Cardiac fibroblast (primary cell): ENCODE measurements at regions not wholly inside any gene's neighbourhood (a gene's known extent, or its start where the extent isn't known, plus 50 kb on each side); places are given as distances from the start of the nearest gene placed in this dataset.

Experiments
- DNase-seq, 2 donors: peaks; one replicate each; pipeline versions ENCODE4 v3.0.0 to v3.0.0-alpha.2; 2010; ENCODE audit warnings: low read depth in 2 of 2
- H3K4me3 ChIP-seq, 2 donors: replicated peaks in 1 of 2; 1 replicate in 1 of 2; 2 replicates in 1 of 2; pipeline ENCODE4 v1.5.1; 2011; ENCODE audit warnings: low read depth in 2 of 2, low read length in 2 of 2, mild to moderate bottlenecking in 2 of 2, moderate library complexity in 1 of 2
- TF ChIP-seq, protein P1 (sequence below): IDR thresholded peaks from one replicate; pipeline ENCODE4 v1.5.1; 2011; ENCODE audit warnings: low read depth, mild to moderate bottlenecking, low read length, inconsistent platforms

DNA sequence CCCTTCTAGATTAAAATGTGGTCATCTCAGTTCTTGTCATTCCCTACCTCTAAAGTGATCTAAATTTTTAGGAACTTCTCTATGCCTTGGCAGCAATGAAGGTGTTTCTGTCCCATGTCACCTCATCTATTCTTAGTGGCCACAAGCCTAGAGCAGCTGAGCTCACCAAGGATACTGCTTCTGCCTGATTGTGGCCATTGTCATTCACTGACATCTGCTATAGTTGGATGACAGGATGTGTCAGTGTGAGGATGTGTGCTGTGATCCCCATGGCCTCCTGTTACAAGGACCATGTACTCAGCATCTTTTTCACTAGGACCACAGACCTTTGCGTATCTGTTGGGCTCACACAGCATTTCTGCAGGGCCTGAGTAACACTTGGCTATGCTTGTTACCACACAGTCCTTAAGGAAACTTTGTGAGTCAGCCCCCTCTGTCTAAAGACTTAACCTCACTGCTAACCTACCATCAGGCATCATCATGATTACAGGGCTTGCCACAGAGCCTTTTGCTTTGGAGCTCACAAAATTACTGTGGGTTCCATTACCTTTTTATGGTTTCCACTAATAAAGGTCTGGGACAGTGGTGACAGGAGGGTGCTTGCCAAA lies 421.0 kb downstream of the ADAM29 start:
- no peak overlapping the region for H3K4me3 ChIP-seq
- TF ChIP-seq, protein P1, sequence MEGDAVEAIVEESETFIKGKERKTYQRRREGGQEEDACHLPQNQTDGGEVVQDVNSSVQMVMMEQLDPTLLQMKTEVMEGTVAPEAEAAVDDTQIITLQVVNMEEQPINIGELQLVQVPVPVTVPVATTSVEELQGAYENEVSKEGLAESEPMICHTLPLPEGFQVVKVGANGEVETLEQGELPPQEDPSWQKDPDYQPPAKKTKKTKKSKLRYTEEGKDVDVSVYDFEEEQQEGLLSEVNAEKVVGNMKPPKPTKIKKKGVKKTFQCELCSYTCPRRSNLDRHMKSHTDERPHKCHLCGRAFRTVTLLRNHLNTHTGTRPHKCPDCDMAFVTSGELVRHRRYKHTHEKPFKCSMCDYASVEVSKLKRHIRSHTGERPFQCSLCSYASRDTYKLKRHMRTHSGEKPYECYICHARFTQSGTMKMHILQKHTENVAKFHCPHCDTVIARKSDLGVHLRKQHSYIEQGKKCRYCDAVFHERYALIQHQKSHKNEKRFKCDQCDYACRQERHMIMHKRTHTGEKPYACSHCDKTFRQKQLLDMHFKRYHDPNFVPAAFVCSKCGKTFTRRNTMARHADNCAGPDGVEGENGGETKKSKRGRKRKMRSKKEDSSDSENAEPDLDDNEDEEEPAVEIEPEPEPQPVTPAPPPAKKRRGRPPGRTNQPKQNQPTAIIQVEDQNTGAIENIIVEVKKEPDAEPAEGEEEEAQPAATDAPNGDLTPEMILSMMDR: no peak
- peak in 1 of 2 donors; percentile 82 for DNase-seq

DNA sequence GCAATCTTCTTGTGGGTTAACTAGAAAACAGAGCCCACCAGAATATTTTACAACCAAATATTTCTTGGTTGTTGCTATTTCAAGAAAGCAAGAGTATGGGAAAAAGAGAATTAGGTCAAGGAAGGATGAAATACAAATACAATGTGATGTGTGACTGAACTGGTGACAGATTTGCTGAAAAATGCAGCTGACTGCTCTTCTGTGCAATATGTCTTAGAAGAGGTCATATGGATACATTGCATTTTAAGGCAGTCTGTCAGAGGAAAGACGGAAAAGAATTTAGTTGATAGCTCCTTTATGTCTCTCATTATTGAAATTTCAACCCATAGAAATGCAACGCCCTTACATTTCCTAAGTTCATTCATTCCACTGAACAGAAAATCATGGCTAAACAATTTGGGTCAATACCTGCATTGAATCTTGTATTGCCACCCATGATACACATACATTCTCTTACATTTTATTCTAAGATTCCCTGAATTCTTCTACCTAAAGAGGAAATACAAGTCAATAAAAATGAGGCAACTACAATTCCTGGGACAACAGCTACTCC lies 423.1 kb downstream of the ADAM29 start:
- H3K4me3 ChIP-seq: no peak overlapping the region
- DNase-seq: peak in 1 of 2 donors; percentile 20
- TF ChIP-seq, protein P1: no peak

DNA sequence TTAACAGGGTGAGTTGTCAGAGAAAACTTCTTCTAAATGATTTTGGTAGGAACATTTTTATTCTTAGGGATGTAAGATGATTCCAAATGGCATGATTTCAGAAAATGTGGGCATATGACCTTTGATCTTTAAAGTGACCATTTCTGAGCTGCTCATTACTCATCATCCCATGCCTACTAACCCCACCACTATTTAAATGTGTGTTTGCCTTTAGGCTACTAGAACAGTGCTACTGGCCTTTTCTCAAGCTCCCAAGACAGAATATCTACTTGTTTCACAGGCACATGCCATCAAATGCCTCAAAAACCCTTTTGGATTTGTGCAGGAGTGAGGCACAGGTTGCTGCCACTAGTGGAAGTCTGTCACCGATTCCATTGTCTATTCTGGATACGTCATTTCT lies 428.2 kb downstream of the ADAM29 start:
- no peak overlapping the region for H3K4me3 ChIP-seq
- DNase-seq: peak in 1 of 2 donors; percentile 3
- TF ChIP-seq, protein P1: no peak

DNA sequence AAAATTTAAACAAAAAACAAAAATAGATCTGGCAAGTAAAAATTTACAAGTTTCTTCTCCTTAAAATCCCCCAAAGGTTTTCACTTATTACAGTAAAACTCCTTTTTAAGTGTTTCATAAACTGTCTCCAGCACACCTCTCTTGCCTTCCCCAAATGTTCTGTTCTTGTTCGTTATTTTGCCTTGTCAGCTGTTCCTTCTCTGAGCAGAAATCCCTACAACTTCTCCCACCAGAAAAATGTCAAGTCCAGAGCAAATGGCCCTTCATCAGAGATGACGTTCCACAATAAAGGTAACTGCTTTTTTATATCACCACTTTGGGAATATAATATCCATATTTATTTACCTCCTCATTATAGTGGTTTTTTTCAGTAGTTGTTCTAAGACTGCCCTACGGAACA lies 432.1 kb downstream of the ADAM29 start:
- no peak overlapping the region for H3K4me3 ChIP-seq
- DNase-seq: no peak
- TF ChIP-seq, protein P1: no peak

DNA sequence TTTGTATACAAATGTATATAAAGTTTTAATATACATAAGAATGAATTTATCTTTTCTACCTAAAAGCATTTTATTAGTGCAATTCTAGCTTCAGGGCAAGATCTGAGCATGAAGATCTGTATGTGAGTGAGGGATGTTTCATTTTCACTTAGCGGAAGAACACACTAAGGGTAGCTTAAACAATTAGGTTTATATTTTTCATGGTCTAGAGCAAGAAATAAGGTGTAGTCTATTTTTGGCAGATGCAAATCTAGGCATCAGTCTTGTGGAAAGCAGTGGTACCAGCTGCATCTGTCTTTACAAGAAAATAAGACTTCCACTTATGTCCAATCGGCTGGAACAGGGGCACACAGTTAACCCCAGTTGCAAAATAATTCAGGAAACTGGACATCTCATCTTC lies 433.3 kb downstream of the ADAM29 start:
- TF ChIP-seq, protein P1: no peak
- no peak overlapping the region for H3K4me3 ChIP-seq
- no peak for DNase-seq

DNA sequence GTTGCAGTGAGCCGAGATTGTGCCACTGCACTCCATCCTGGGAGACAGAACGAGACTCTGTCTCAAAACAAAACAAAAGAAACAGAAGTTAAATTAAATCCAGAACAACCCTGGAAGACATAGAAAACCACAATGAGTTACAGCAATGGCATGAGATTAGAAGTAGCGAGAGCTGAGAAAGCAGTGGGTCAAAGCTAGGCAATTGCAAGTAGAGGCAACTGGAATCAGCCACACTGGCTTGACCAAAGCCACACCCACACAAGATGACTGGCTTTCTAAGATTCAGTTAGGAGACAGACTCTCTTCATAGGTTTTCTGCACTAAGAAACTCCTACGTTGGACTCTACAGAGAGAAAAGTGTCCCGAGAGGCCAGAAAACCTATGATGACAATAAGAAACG lies 443.0 kb downstream of the GPM6A start:
- no peak overlapping the region for H3K4me3 ChIP-seq
- DNase-seq: peak in 1 of 2 donors; percentile 64
- TF ChIP-seq, protein P1: no peak

DNA sequence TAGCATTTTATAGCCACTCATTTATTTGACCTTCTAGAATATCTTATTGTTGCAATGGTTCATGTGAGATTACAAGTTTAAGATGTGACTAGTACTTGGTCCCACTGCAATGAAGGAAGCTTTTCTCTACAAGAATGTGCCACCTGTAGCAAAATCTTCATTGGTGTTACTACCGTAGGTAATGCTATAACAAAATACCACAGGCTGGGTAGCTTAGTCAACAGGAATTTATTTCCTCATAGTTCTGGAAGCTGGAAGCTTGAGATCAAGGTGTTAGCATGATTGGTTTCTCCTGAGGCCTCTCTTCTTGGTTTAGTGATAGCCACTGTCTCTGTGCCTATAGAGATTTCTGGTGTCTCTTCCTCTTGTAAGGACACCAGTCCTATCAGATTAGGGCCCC lies 441.0 kb downstream of the GPM6A start:
- TF ChIP-seq, protein P1: no peak

More for the DNA sequence above, 441.0 kb downstream of the GPM6A start:
- DNase-seq: no peak
- no peak overlapping the region for H3K4me3 ChIP-seq
